ENCODE measurements at regions not wholly inside any gene's neighbourhood (a gene's known extent, or its start where the extent isn't known, plus 50 kb on each side); places are given as distances from the start of the nearest gene placed in this dataset.
A peak's percentile ranks its signal among the peaks of the same experiment; 100 is the strongest.
"Not testable (repeated sequence)": the region's sequence is repeated elsewhere in the genome, so short reads cannot be mapped to it uniquely, and the experiment has no call there.

GRCh38 chr3:182294696-182295095 is 498.6 kb upstream of the ATP11B start:
- no peak for DNase-seq

- no peak for DNase-seq
These were observed 493.0 kb upstream of the ATP11B start for GRCh38 chr3:182300266-182300665.

GRCh38 chr3:182303169-182303568 is 490.1 kb upstream of the ATP11B start:
- DNase-seq = no peak

GRCh38 chr3:182305881-182306665 is 487.2 kb upstream of the ATP11B start:
- no peak for DNase-seq

GRCh38 chr3:182308328-182308727 is 485.0 kb upstream of the ATP11B start:
- no peak for DNase-seq

GRCh38 chr3:182309120-182309519 is 484.2 kb upstream of the ATP11B start:
- no peak for DNase-seq

- DNase-seq = no peak
These were observed 478.0 kb upstream of the ATP11B start for GRCh38 chr3:182315313-182315712.

GRCh38 chr3:182323126-182323700 is 470.1 kb upstream of the ATP11B start:
- no peak for DNase-seq

GRCh38 chr3:182323898-182324297 is 469.4 kb upstream of the ATP11B start:
- DNase-seq = no peak

- no peak for DNase-seq
These were observed 467.9 kb upstream of the ATP11B start for GRCh38 chr3:182325213-182325950.

- no peak for DNase-seq
These were observed 466.1 kb upstream of the ATP11B start for GRCh38 chr3:182327196-182327681.

- no peak for DNase-seq
These were observed 462.7 kb upstream of the ATP11B start for GRCh38 chr3:182330646-182331045.

- DNase-seq = no peak
These were observed 462.0 kb upstream of the ATP11B start for GRCh38 chr3:182331341-182331740.

GRCh38 chr3:182342252-182342651 is 451.1 kb upstream of the ATP11B start:
- no peak for DNase-seq

- not testable (repeated sequence) for DNase-seq
These were observed 449.3 kb upstream of the ATP11B start for GRCh38 chr3:182344026-182344425.

GRCh38 chr3:182349051-182349450 is 444.3 kb upstream of the ATP11B start:
- DNase-seq = no peak

- DNase-seq = no peak
These were observed 443.3 kb upstream of the ATP11B start for GRCh38 chr3:182349951-182350517.

GRCh38 chr3:182357928-182358327 is 435.4 kb upstream of the ATP11B start:
- no peak for DNase-seq

- peak in 1 of 2 experiments; percentile 31 for DNase-seq
These were observed 429.0 kb upstream of the ATP11B start for GRCh38 chr3:182364323-182364722.

- DNase-seq = peak in 1 of 2 experiments; percentile 24
These were observed 428.3 kb upstream of the ATP11B start for GRCh38 chr3:182364723-182365650.

- no peak for DNase-seq
These were observed 426.6 kb upstream of the ATP11B start for GRCh38 chr3:182366746-182367145.

- no peak for DNase-seq
These were observed 423.4 kb upstream of the ATP11B start for GRCh38 chr3:182369861-182370260.
